Type B pancreatic cell (in vitro differentiated cells): ENCODE measurements at regions not wholly inside any gene's neighbourhood (a gene's known extent, or its start where the extent isn't known, plus 50 kb on each side); places are given as distances from the start of the nearest gene placed in this dataset.

Experiments
- DNase-seq: peaks from one replicate; pipeline ENCODE4 v3.0.0; 2021; ENCODE audit warnings: mixed read lengths; ENCODE audit not compliant: unreplicated experiment; ENCODE audit errors: extremely low spot score
- H3K27ac Mint-ChIP-seq: 2 replicates; pipeline ENCODE4 v1.8.0; 2021; ENCODE audit warnings: mild to moderate bottlenecking, mixed read lengths
- H3K27me3 Mint-ChIP-seq: 2 replicates; pipeline ENCODE4 v1.8.0; 2021; ENCODE audit warnings: mixed read lengths
- H3K36me3 Mint-ChIP-seq: 2 replicates; pipeline ENCODE4 v1.8.0; 2021; ENCODE audit warnings: mixed read lengths
- H3K4me1 Mint-ChIP-seq: one replicate; pipeline ENCODE4 v1.8.0; 2021; ENCODE audit warnings: mixed read lengths; ENCODE audit not compliant: unreplicated experiment
- H3K4me3 Mint-ChIP-seq: 2 replicates; pipeline ENCODE4 v1.8.0; 2021; ENCODE audit warnings: mild to moderate bottlenecking, mixed read lengths
- H3K9me3 Mint-ChIP-seq: 2 replicates; pipeline ENCODE4 v1.8.0; 2021; ENCODE audit warnings: mixed read lengths
- CTCF ChIP-seq: fragments of 200-600 bp; sonication (generic); conservative IDR thresholded peaks from 2 replicates; pipeline ENCODE4 v1.5.0; 2021; ENCODE audit warnings: antibody characterized with exemption, mild to moderate bottlenecking

- Mint-ChIP-seq H3K4me3 (no peak overlapping the region), H3K27ac (no peak overlapping the region), H3K36me3 (no peaks in the 10 kb centered on the region), H3K9me3 (peaks cover 5% of the 10 kb centered on the region), H3K4me1 (no peaks in the 10 kb centered on the region), H3K27me3 (no peaks in the 10 kb centered on the region)
- no peak for TF ChIP-seq CTCF
- no peak for DNase-seq
Observed at GRCh38 chr2:107374249-107374648, 452.4 kb upstream of the RGPD4 start.

GRCh38 chr2:107376909-107377308 lies 449.8 kb upstream of the RGPD4 start:
- H3K4me1 Mint-ChIP-seq, result no peaks in the 10 kb centered on the region
- no peaks in the 10 kb centered on the region for H3K9me3 Mint-ChIP-seq
- H3K36me3 Mint-ChIP-seq, result no peaks in the 10 kb centered on the region
- H3K27ac Mint-ChIP-seq, result no peak overlapping the region
- no peak for TF ChIP-seq CTCF
- no peak for DNase-seq
- no peaks in the 10 kb centered on the region for H3K27me3 Mint-ChIP-seq
- H3K4me3 Mint-ChIP-seq, result no peak overlapping the region

DNA sequence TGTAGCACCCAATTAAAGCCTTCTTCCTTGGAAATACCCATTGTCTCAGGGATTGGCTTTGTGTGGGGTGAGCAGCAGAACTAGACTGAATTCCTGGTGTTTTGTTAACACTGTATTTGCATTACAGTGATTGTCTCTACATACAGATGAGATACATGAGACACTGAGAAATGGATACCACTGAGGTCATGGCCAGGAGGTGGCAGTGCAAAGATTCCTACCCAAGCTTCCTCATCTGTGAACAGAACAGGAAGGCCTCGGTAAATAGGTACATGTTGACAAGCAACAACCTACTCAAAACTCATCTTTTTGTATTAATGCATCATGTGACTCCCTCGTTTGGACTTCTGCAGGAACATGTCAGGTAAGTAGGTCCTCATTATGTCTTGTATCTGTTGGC lies 445.8 kb upstream of the RGPD4 start:
- Mint-ChIP-seq H3K27ac (no peak overlapping the region), H3K4me3 (no peak overlapping the region), H3K9me3 (no peaks in the 10 kb centered on the region), H3K36me3 (no peaks in the 10 kb centered on the region), H3K27me3 (no peaks in the 10 kb centered on the region), H3K4me1 (no peaks in the 10 kb centered on the region)
- no peak for TF ChIP-seq CTCF
- no peak for DNase-seq

- TF ChIP-seq CTCF, result no peak
- Mint-ChIP-seq H3K36me3 (no peaks in the 10 kb centered on the region), H3K4me3 (no peak overlapping the region), H3K9me3 (no peaks in the 10 kb centered on the region), H3K27ac (no peak overlapping the region), H3K27me3 (no peaks in the 10 kb centered on the region), H3K4me1 (no peaks in the 10 kb centered on the region)
- DNase-seq, result no peak
Observed at GRCh38 chr2:107383691-107384090, 443.0 kb upstream of the RGPD4 start.

- Mint-ChIP-seq H3K4me1 (no peaks in the 10 kb centered on the region), H3K9me3 (no peaks in the 10 kb centered on the region), H3K27ac (no peak overlapping the region), H3K4me3 (no peak overlapping the region), H3K27me3 (no peaks in the 10 kb centered on the region), H3K36me3 (no peaks in the 10 kb centered on the region)
- DNase-seq, result no peak
- no peak for TF ChIP-seq CTCF
Observed at GRCh38 chr2:107384422-107384821, 442.3 kb upstream of the RGPD4 start.

DNA sequence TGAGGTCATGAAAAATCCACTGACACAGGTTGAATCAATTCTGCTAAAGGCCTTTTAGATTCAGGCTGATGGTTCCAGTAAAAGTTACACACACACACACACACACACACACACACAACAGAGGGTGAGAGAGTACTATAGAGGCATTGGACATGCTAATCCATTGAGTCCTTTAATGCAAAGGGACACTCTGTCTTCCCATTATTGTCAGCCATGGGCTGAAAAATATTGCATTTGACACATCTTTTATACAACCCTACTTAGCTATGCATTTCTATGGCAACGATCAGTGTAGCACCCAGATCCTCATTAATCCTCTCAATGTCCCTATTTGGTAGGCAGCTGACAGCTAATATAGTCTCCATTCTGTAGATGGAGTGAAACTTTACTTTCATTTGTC lies 440.8 kb upstream of the RGPD4 start:
- no peak for TF ChIP-seq CTCF
- Mint-ChIP-seq H3K36me3 (no peaks in the 10 kb centered on the region), H3K27ac (no peak overlapping the region), H3K4me3 (no peak overlapping the region), H3K4me1 (no peaks in the 10 kb centered on the region), H3K27me3 (no peaks in the 10 kb centered on the region), H3K9me3 (no peaks in the 10 kb centered on the region)
- no peak for DNase-seq
